Esophagus muscularis mucosa (tissue), 3 donors: ENCODE measurements at regions not wholly inside any gene's neighbourhood (a gene's known extent, or its start where the extent isn't known, plus 50 kb on each side); places are given as distances from the start of the nearest gene placed in this dataset.

Experiments used
- POLR2A ChIP-seq: fragments of 450-650 bp; IDR thresholded peaks from one replicate; pipeline ENCODE4 v1.6.1; 2017; ENCODE audit warnings: antibody characterized with exemption, moderate library complexity, mild to moderate bottlenecking, low read depth
- POLR2AphosphoS5 ChIP-seq, 2 donors: sonication (generic); formaldehyde crosslinking; IDR thresholded peaks; one replicate each; pipeline ENCODE4 v1.6.1; 2017; ENCODE audit warnings: antibody characterized with exemption in 2 of 2
- TF ChIP-seq, protein P1 (sequence below), 3 experiments: fragments of 200-600 bp in 2 of 3; fragments of 450-650 bp in 1 of 3; sonication (generic) in 2 of 3; IDR thresholded peaks; one replicate each; pipeline ENCODE4 v1.5.1; 2017 to 2019; ENCODE audit warnings: antibody characterized with exemption in 3 of 3, mild to moderate bottlenecking in 2 of 3, moderate library complexity in 1 of 3

DNA sequence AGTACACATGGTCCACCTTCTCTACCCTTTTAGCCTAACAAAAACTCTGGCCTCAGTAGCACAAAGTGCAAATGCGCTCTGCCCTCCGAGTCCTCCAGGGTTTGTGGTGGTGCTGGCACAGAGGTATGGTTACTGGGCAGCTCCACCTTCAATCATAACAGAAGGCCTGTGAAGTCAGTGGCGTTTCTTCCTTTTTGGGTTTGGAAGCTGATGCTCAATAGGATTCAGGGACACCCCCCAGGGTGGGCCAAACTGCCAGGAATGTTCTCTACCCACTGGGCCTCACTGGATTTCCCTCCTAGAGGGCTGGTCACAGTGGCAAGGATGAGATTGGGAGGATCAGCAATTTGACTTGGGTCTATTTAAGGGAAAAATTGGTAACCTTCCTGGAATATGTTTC lies 286.1 kb upstream of the FOXQ1 start:
- no peak for TF ChIP-seq POLR2A
- TF ChIP-seq POLR2AphosphoS5 (IDR thresholded peaks at IDR 0.05), result no peak
- TF ChIP-seq, protein P1, sequence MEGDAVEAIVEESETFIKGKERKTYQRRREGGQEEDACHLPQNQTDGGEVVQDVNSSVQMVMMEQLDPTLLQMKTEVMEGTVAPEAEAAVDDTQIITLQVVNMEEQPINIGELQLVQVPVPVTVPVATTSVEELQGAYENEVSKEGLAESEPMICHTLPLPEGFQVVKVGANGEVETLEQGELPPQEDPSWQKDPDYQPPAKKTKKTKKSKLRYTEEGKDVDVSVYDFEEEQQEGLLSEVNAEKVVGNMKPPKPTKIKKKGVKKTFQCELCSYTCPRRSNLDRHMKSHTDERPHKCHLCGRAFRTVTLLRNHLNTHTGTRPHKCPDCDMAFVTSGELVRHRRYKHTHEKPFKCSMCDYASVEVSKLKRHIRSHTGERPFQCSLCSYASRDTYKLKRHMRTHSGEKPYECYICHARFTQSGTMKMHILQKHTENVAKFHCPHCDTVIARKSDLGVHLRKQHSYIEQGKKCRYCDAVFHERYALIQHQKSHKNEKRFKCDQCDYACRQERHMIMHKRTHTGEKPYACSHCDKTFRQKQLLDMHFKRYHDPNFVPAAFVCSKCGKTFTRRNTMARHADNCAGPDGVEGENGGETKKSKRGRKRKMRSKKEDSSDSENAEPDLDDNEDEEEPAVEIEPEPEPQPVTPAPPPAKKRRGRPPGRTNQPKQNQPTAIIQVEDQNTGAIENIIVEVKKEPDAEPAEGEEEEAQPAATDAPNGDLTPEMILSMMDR (IDR thresholded peaks at IDR 0.05), result no peak
